ENCODE measurements at regions not wholly inside any gene's neighbourhood (a gene's known extent, or its start where the extent isn't known, plus 50 kb on each side); places are given as distances from the start of the nearest gene placed in this dataset.

- BruUV-seq (replicated peaks) = no TSS peak
Measured at GRCh38 chr15:88388686-88389085, 78.5 kb downstream of the MRPL46 start.

GRCh38 chr15:88385078-88385700 lies 82.0 kb downstream of the MRPL46 start:
- Mint-ChIP-seq H3K27me3 (ENCODE audit: unreplicated experiment) (peaks cover 99% of the 10 kb centered on the region), H3K4me3 (ENCODE audit: low read depth, unreplicated experiment) (no peak overlapping the region), H3K9me3 (ENCODE audit: low read depth, unreplicated experiment) (no peaks in the 10 kb centered on the region), H3K4me1 (ENCODE audit: low read depth, unreplicated experiment) (no peaks in the 10 kb centered on the region), H3K27ac (ENCODE audit: unreplicated experiment) (no peak overlapping the region), H3K36me3 (ENCODE audit: insufficient read depth, unreplicated experiment) (no peaks in the 10 kb centered on the region)
- no peak for TF ChIP-seq CTCF (IDR thresholded peaks at IDR 0.05; ENCODE audit: unreplicated experiment)
- CTCF ChIA-PET = no interaction called here
- no peak for DNase-seq
- BruUV-seq (replicated peaks) = no TSS peak
- intact Hi-C loops (cut with micrococcal nuclease; ENCODE audit: unreplicated experiment) = no loop called here

More at GRCh38 chr15:88388686-88389085, 78.5 kb downstream of the MRPL46 start:
- Mint-ChIP-seq H3K36me3 (ENCODE audit: insufficient read depth, unreplicated experiment) (no peaks in the 10 kb centered on the region), H3K4me3 (ENCODE audit: low read depth, unreplicated experiment) (no peak overlapping the region), H3K27ac (ENCODE audit: unreplicated experiment) (no peak overlapping the region), H3K4me1 (ENCODE audit: low read depth, unreplicated experiment) (no peaks in the 10 kb centered on the region), H3K9me3 (ENCODE audit: low read depth, unreplicated experiment) (no peaks in the 10 kb centered on the region), H3K27me3 (ENCODE audit: unreplicated experiment) (peaks cover 82% of the 10 kb centered on the region)
- CTCF ChIA-PET = interaction anchor here (0.6 kb wide), 1 partner anchor 27 kb away, joined by 3 read pairs; no protein-coding TSS in a partner anchor
- no peak for TF ChIP-seq CTCF (IDR thresholded peaks at IDR 0.05; ENCODE audit: unreplicated experiment)
- intact Hi-C loops (cut with micrococcal nuclease; ENCODE audit: unreplicated experiment) = no loop called here
- DNase-seq = no peak

GRCh38 chr15:88383354-88383753 lies 83.8 kb downstream of the MRPL46 start:
- Mint-ChIP-seq H3K9me3 (ENCODE audit: low read depth, unreplicated experiment) (no peaks in the 10 kb centered on the region), H3K27me3 (ENCODE audit: unreplicated experiment) (peaks cover 86% of the 10 kb centered on the region), H3K36me3 (ENCODE audit: insufficient read depth, unreplicated experiment) (no peaks in the 10 kb centered on the region), H3K4me1 (ENCODE audit: low read depth, unreplicated experiment) (no peaks in the 10 kb centered on the region), H3K4me3 (ENCODE audit: low read depth, unreplicated experiment) (no peak overlapping the region), H3K27ac (ENCODE audit: unreplicated experiment) (no peak overlapping the region)
- intact Hi-C loops (cut with micrococcal nuclease; ENCODE audit: unreplicated experiment) = no loop called here
- CTCF ChIA-PET = no interaction called here
- no peak for TF ChIP-seq CTCF (IDR thresholded peaks at IDR 0.05; ENCODE audit: unreplicated experiment)
- BruUV-seq (replicated peaks) = no TSS peak
- no peak for DNase-seq

GRCh38 chr15:88382482-88382983 lies 84.7 kb downstream of the MRPL46 start:
- H3K27ac Mint-ChIP-seq (ENCODE audit: unreplicated experiment) = no peak overlapping the region
- no peak for DNase-seq
- no peak overlapping the region for H3K4me3 Mint-ChIP-seq (ENCODE audit: low read depth, unreplicated experiment)
- no peaks in the 10 kb centered on the region for H3K4me1 Mint-ChIP-seq (ENCODE audit: low read depth, unreplicated experiment)
- no TSS peak for BruUV-seq (replicated peaks)
- H3K27me3 Mint-ChIP-seq (ENCODE audit: unreplicated experiment) = peaks cover 84% of the 10 kb centered on the region
- CTCF ChIA-PET = interaction anchor here (0.9 kb wide), 1 partner anchor 686 kb away, joined by 3 read pairs; no protein-coding TSS in a partner anchor
- H3K9me3 Mint-ChIP-seq (ENCODE audit: low read depth, unreplicated experiment) = no peaks in the 10 kb centered on the region
- intact Hi-C loops (cut with micrococcal nuclease; ENCODE audit: unreplicated experiment) = no loop called here
- no peak for TF ChIP-seq CTCF (IDR thresholded peaks at IDR 0.05; ENCODE audit: unreplicated experiment)
- H3K36me3 Mint-ChIP-seq (ENCODE audit: insufficient read depth, unreplicated experiment) = no peaks in the 10 kb centered on the region
